WERI-Rb-1 (cell line): ENCODE measurements at regions not wholly inside any gene's neighbourhood (a gene's known extent, or its start where the extent isn't known, plus 50 kb on each side); places are given as distances from the start of the nearest gene placed in this dataset.

Experiments
- DNase-seq: peaks from one replicate; pipeline ENCODE4 v3.0.0-alpha.2; 2020
- H3K27ac ChIP-seq: fragments of 250-450 bp; sonication (Bioruptor Pico); 2 replicates; pipeline ENCODE4 v1.5.1; 2020; ENCODE audit warnings: mild to moderate bottlenecking, moderate library complexity
- H3K27me3 ChIP-seq: fragments of 250-450 bp; sonication (Bioruptor Pico); 2 replicates; pipeline ENCODE4 v1.5.1; 2021; ENCODE audit warnings: mild to moderate bottlenecking, low read depth, moderate library complexity; ENCODE audit not compliant: insufficient read depth, severe bottlenecking
- H3K36me3 ChIP-seq: fragments of 250-450 bp; sonication (Bioruptor Pico); 2 replicates; pipeline ENCODE4 v1.5.1; 2020; ENCODE audit warnings: mild to moderate bottlenecking, moderate library complexity
- H3K4me3 ChIP-seq: 2 replicates; pipeline ENCODE4 v1.5.1; 2011; ENCODE audit warnings: low read depth, mild to moderate bottlenecking, control low read depth, low read length
- H3K9me3 ChIP-seq: fragments of 250-450 bp; sonication (Bioruptor Pico); 2 replicates; pipeline ENCODE4 v1.5.1; 2021; ENCODE audit warnings: mild to moderate bottlenecking, moderate library complexity; ENCODE audit not compliant: severe bottlenecking
- CTCF ChIP-seq: IDR thresholded peaks from 2 replicates; pipeline ENCODE4 v1.5.1; 2011; ENCODE audit warnings: low read depth, mild to moderate bottlenecking, control low read depth, inconsistent platforms, low read length

- no peaks in the 10 kb centered on the region for H3K36me3 ChIP-seq
- peak; percentile 11 for DNase-seq
- no peaks in the 10 kb centered on the region for H3K9me3 ChIP-seq
- no peak overlapping the region for H3K4me3 ChIP-seq
- no peaks in the 10 kb centered on the region for H3K27me3 ChIP-seq
- no peak for TF ChIP-seq CTCF
- H3K27ac ChIP-seq: no peak overlapping the region
Observed at GRCh38 chr1:80212948-80213347, 1206.4 kb upstream of the ADGRL4 start.

GRCh38 chr1:80211691-80212380 is 1205.3 kb upstream of the ADGRL4 start:
- no peak for DNase-seq
- TF ChIP-seq CTCF: no peak
- no peaks in the 10 kb centered on the region for H3K9me3 ChIP-seq
- no peak overlapping the region for H3K4me3 ChIP-seq
- H3K27me3 ChIP-seq: no peaks in the 10 kb centered on the region
- H3K36me3 ChIP-seq: no peaks in the 10 kb centered on the region
- no peak overlapping the region for H3K27ac ChIP-seq

- H3K4me3 ChIP-seq: no peak overlapping the region
- H3K27me3 ChIP-seq: no peaks in the 10 kb centered on the region
- no peak overlapping the region for H3K27ac ChIP-seq
- DNase-seq: no peak
- H3K9me3 ChIP-seq: no peaks in the 10 kb centered on the region
- TF ChIP-seq CTCF: no peak
- no peaks in the 10 kb centered on the region for H3K36me3 ChIP-seq
Observed at GRCh38 chr1:80202118-80202517, 1195.6 kb upstream of the ADGRL4 start.

- TF ChIP-seq CTCF: no peak
- no peak overlapping the region for H3K27ac ChIP-seq
- H3K4me3 ChIP-seq: no peak overlapping the region
- no peaks in the 10 kb centered on the region for H3K36me3 ChIP-seq
- no peak for DNase-seq
- no peaks in the 10 kb centered on the region for H3K9me3 ChIP-seq
- H3K27me3 ChIP-seq: no peaks in the 10 kb centered on the region
Observed at GRCh38 chr1:80194221-80194620, 1187.7 kb upstream of the ADGRL4 start.

GRCh38 chr1:80181418-80181817 is 1174.9 kb upstream of the ADGRL4 start:
- DNase-seq: no peak
- H3K9me3 ChIP-seq: no peaks in the 10 kb centered on the region
- no peaks in the 10 kb centered on the region for H3K27me3 ChIP-seq
- no peak overlapping the region for H3K4me3 ChIP-seq
- H3K36me3 ChIP-seq: no peaks in the 10 kb centered on the region
- no peak for TF ChIP-seq CTCF
- H3K27ac ChIP-seq: no peak overlapping the region

GRCh38 chr1:80171631-80172030 is 1165.1 kb upstream of the ADGRL4 start:
- H3K36me3 ChIP-seq: no peaks in the 10 kb centered on the region
- no peaks in the 10 kb centered on the region for H3K27me3 ChIP-seq
- no peak for DNase-seq
- no peak overlapping the region for H3K4me3 ChIP-seq
- no peaks in the 10 kb centered on the region for H3K9me3 ChIP-seq
- H3K27ac ChIP-seq: no peak overlapping the region
- no peak for TF ChIP-seq CTCF
